HG03439 (cell line): ENCODE measurements at regions not wholly inside any gene's neighbourhood (a gene's known extent, or its start where the extent isn't known, plus 50 kb on each side); places are given as distances from the start of the nearest gene placed in this dataset.

Source experiments
- ATAC-seq: cut with Tn5 transposase; IDR thresholded peaks from one replicate; pipeline ENCODE4 v1.9.1; 2021; ENCODE audit warnings: mild to moderate bottlenecking, moderate library complexity; ENCODE audit not compliant: unreplicated experiment

DNA sequence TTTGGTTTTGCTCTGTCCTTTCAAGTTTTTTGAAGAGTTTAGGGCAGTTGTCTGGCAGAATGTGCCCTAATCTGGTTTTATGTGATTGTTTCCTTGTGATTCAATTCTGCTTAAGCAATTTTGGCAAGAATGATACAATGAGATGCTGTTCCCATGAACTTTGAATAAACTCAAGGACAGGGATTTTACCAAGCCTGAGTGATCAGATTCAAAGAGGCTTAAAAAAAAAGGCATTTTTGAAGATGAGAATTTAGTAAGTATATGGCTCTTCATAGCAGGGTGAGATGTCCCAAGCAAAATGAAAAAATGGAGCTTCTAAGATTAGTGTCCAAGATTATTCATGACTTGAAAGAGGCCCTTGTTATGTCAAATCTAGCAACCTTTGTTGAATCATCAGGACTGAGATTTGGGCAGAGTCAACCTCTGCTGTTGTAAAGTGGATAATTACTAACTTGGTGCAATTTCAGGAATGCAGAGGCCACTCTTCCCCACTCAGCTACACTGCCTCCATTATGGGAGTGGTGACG lies 180.6 kb upstream of the NUDT4 start:
- ATAC-seq = no peak

DNA sequence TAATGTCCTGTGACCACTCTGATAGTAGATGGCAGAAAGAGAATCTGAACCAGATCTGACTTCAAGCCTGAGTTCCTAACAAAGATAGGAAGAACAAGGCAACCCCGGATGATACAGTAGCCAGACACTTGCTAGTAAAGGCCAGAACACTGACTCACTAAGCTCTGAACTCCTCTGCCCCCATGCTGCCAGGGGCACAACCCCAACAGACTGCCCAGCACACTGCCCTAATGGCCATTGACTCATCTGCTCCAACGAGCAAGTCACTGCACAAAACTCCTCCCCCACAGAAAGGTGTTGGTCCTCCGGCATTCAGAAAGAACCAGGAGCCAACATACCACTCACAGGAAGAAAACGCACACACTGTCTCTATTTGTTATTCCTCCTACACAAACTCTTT lies 179.6 kb upstream of the NUDT4 start:
- no peak for ATAC-seq

DNA sequence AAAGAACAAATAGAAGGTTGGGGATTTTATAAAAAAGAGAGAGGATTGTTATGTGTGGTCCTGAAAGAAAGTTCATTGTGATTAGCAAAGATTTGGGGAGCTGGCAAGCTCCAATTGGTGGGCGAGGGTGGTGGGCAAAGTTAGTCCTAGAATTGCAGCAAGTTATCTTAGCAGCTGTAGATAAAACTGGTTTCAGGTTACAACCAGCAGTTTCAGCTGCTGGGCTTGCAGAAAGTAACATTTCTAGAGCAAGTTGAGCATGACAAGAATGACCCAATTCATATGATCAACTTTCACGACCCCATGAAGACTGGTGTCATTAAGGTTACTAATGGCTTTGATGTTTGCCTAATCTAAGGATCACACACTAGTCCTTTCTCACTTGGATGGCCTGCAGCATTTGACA lies 177.9 kb upstream of the NUDT4 start:
- no peak for ATAC-seq

DNA sequence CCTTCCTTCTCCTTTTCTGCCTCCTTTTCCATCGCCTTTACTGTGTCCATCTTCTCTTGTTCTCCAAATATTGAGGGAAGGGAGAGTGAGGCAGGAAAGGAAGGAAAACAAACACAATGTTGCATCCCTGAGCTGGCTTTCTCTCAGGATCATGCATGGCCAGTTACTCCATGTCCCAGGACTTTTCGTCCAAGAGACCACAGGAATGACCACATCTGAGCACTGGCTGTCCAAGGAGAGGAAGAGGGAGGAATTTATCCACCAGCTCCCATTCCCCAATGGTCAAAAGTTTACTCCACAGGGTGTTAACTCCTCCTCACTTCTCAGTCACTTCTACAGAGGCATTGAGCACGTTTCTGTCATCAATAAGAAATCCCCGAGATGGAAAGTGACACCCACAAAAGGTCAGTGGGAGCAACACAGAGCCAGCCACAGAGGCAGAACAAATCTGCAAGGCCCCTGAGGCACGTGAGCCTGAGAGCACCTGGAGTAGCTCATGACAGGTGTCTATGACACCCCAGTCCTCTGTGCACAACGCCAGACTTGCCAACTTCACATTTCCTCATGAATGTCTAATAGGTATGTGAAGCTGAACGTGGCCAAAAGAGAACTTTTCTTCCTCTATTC lies 177.3 kb upstream of the NUDT4 start:
- peak; percentile 72 for ATAC-seq

DNA sequence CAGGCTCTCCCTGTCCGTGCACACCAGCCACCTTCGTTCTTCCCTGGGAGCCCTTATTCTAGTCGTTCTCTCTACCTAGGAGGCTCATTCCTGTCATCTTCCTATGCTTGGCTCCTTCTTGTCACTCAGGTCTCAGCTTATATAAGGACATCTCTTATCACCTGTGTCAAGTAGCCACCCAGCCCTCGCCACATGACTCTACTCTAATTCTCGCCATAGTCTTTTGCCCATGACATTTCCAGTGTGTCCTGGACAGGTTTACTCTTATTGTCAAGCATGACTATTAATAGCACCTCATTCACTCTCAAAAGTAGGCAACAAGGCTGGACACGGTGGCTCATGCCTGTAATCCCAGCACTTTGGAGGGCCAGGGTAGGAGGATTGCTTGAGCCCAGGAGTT lies 175.7 kb upstream of the NUDT4 start:
- ATAC-seq = no peak

DNA sequence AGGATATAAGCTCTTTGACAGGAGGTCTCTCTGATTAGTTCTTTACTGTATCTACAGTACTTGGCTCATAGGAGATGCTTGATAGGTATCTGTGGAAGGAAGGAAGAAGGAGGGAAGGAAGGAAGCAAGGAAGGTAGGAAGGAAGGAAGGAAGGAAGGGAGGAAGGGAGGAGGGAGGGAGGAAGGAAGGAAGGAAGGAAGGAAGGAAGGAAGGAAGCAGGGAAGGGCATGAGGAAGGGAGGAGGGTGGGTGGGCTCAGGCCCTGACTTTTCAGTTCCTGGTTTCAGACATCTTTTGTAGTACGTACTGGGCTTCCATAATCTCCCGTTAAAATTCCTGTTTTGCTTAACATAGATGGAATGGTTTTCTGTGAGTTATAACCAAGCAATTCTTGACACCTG lies 175.0 kb upstream of the NUDT4 start:
- no peak for ATAC-seq

DNA sequence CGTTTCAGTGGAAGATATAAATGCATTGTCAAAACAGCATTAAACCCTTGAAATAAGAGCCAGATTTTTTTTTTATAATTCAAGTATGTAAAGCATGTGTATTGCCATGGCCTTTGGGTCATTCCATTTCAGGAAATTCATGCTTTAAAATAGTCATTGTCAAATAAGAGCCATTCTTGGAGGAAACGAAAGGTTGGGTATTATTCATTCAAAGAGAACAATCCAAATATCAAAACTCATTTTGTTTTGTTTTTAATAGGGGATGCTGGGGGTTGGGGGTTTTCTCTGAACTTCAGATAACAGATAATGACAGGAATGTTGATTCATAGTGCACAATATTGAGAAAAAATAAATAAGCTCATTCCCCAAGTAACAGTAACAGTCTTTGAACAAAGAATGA lies 174.4 kb upstream of the NUDT4 start:
- no peak for ATAC-seq

DNA sequence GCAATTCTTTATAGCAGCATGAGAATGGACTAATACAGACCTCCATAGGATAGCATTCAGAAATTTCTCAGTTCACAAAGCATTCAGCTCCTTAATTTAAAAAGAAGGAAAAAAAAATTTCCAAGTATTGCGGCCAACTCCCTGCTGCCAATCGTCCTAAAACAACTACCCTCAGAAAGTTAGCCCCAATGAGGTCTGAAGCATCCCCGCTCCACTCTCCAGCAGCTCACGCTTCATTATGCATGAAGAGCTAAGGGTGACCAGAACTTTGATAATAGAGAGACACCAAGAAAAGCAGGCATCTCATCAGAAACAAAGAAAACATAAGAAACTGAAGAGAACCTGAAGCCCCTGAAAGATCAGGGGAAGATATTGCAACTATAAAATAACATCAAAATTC lies 172.8 kb upstream of the NUDT4 start:
- ATAC-seq = no peak

DNA sequence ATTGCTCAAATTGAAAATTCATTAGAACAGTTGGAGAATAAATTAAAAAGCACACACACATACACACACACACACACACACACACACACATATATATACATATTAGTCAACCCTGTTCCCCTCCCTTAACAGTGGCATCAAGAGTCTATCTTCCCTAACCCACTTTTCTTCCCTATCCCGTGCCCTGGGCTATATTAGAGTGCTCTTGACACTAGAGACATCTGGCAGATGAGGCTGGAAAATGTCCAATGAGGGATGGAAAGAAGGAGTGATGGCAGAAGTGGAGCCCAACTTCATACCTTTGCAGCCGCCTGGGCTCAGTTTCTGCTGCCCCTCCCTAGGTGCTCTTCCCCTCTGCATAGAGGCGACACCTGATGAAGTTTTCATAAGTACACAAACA lies 172.4 kb upstream of the NUDT4 start:
- ATAC-seq = no peak

DNA sequence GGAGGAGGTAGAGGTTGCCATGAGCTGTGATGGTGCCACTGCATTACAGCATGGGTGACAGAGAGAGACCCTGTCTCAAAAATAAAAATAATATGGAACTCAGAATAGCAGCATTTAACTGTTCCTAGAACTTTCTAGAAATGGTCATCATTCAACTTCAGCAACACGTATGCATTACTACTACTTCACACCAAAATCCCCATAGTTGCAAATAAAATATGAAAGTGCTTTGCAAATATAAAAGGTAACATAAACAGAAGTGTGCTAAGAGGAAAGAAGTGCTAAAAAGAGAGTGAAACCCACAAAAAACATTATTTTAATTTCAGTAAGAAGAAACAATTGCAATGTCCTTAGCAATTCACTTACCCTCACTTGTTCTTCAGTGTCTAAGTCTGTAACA lies 169.7 kb upstream of the NUDT4 start:
- ATAC-seq = peak; percentile 61

DNA sequence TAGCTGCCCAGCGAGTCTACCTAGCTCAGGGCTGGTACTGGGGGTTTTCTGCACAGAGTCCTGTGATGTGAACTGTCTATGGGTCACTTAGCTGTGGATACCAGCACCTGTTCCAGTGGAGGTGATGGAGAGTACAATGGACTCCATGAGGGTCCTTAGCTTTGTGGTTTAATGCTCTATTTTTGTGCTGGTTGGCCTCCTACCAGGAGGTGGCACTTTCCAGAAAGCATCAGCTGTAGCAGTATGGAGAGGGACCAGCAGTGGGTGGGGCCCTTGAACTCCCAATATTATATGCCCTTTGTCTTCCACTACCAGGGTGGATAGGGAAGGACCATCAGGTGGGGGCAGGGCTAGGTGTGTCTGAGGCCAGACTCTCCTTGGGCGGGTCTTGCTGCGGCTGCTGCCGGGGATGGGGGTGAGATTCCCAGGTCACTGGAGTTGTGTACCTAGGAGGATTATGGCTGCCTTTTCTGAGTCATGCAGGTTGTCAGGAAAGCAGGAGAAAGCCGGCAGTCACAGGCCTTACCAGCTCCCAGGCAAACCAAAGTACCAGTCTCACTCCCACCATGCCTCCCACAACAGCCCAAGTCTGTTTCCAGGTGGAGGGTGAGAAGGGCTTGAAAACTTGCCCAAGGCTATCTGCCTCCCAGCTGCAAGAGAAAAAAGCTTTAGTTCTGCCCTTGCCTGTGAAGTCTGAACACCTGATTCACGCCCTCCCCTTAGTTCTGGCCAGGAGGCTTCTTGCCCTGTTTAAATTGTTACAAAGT lies 163.0 kb upstream of the NUDT4 start:
- no peak for ATAC-seq

DNA sequence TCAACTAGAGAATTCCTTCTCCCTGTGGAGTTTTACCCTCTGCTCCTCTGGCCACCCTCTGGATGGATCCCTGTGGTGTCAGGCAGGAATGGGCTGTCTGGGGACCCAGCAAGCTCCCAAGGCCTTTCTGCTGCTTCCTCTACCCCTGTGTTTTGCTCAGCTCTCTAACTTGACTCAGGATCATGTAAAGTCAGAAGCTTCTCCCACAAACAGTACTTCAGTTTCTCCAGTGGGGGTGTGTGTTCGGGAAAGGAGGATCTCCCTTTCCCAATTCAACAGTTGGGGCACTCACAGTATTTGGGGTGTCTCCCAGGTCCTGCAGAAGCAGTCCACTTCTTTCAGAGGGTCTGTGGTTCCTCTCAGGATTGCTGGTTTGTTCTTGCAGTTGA lies 162.4 kb upstream of the NUDT4 start:
- no peak for ATAC-seq

DNA sequence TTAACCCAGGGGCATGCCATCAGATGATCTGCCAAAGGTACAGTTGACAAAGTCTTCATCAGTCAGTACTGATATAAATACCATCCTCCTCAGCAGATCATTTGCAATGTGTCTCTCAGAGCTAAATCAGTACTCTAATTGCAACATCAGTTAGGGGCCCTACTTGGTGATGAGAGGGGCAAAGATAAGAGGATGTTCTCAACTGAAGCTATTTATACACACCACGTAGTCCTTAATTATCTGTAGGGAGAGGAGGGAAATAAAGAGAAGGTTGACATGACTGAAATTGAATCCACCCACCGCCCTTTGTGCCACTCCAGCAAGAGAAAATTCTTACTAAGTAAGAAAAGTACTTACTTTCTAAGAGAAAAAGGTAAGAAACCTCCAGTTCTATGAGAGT lies 157.8 kb upstream of the NUDT4 start:
- ATAC-seq = no peak

DNA sequence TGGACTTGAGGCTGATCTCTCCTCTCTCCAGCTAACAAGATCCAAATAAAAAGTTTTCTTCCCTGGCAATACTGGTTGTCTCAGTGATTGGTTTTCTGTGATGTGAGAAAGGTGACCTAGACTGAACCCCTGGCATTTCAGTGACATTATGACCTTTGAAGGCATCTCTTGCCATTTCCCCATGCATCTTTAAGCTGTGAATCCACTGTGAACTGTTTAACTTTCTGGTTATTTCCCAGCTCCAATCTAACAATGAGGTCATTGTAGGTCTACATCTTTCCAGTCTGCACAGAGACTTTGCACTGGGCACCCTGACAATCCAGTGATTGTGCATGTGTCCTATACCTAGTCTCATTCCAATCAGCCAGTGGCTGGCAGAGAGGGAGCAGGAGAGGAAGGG lies 155.9 kb upstream of the NUDT4 start:
- no peak for ATAC-seq

DNA sequence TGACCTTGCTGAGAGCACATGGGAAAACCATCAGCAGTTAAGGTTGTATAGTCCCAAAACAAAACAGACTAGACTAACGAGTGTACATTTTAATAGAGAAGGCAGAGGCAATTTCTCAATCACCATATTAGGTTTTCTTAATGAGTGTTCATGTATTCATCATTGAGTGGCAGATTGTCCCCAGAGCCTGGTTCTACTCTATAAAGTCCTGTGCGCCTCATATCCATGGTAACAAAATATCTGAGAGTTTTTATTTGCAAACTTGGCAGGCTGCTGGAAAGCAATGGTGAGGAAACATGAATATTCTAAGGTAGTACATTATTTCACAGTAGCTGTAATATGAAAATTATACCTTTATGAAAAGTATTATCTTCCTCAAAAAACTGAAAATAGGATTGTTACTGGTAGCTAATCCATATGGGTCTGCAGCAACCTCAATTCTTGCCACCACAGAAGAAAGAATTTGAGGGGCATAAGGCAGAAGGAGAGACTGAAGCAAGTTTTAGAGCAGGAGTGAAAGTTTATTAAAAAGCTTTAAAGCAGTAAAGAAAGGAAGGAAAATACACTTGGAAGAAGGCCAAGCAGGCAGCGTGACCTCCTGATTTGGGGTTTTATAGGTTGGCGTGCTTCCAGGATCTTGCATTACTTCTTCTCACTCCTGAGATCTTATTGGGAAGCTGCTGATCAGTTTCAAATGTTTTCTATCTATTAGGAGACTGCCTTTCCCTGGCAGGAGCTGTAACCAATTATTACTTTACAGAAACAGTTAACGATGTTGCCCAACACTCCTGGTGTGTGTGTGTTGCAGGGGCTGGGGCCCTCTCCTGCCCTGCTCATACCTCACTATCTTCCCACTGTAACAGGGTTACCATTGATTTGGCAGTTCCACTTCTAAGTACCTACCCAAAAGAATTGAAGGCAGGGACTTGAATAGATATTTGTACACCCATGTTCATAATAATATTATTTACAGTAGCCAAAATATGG lies 154.0 kb upstream of the NUDT4 start:
- ATAC-seq = no peak

DNA sequence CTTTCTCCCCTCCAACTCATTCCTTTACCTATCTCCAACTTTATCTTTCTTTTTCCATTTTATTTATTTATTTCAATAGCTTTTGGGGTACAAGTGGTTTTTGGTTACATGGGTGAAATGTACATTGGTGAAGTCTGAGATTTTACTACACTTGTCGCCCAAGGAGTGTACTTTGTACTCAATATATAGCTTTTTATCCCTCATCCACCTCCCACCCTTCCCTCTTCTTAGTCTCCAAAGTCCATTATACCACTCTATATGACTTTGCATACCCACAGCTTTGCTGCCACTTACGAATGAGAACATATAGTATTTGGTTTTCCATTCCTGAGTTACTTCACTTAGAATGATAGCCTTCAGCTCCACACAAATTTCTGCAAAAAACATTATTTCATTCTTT lies 152.6 kb upstream of the NUDT4 start:
- ATAC-seq = no peak

DNA sequence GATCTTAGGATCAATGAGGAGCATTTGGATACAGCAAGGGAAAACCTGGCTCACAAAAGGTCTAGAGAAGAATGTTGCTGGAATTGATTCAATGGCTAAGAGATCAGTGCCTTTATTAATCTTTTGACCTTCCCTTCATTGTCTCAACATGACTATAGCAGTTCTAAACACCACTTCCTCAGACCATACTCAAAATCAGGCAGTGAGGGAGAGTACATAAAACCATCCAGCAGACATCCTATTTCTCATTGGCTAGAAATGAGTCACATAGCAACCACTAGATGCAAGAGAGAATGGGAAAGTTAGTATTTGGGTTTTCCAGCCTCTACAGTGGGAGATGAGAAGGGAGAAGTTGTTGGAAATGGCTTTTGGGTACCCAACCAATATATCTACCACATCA lies 151.4 kb upstream of the NUDT4 start:
- ATAC-seq = no peak

DNA sequence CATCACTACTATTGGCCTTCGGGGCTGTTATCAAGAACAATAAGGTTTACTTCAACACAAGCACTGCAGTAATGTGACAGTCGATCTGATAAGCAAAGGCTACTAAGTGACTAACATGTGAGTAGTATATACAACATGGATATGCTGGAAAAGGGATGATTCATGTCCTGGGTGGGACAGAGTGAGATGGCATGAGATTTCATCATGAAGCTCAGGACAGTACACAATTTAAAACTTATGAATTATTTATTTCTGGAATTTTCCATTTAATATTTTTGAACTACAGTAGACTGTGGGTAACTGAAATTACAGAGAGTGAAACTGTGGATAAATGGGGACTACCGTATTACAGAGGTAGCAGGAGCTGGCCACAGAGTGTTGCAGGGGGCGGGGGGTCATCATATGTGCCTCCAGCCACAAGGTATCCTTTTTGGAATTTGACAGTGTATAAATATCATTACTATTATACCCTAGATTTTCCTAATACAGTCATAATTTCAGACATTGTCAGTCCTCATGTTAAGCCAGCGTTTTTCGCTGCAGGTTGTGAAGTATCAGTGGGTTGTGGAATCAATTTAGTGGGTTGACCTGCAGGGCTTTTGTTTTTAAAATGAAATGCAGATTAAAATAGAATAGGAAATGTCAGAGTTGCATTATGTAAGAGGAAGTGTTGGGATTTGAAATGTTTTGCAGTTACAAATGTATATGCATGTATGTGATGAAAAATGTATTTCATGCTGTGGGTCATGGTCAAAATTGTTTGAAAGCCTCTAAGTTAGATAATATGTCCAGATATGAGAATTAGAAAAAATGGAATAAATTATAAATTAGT lies 148.0 kb upstream of the NUDT4 start:
- ATAC-seq = no peak

DNA sequence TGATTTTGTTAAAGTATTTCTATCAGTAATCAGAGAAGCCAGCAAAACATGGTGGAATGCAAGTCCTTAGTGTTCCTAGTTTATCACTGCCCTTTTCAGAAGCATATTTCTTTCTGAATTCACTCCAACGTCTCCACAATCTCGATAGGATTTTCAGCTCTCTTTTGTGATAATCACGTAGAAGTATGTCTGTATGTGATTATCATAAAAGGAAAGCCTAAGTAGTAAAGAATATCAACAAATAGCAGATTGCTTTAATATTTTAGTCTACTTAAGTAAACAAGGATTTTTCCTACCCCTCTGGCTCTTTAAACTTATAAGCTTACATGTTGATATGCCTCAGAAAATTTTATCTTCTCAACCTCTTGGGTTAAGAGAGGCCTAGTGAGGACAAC lies 147.4 kb upstream of the NUDT4 start:
- no peak for ATAC-seq

DNA sequence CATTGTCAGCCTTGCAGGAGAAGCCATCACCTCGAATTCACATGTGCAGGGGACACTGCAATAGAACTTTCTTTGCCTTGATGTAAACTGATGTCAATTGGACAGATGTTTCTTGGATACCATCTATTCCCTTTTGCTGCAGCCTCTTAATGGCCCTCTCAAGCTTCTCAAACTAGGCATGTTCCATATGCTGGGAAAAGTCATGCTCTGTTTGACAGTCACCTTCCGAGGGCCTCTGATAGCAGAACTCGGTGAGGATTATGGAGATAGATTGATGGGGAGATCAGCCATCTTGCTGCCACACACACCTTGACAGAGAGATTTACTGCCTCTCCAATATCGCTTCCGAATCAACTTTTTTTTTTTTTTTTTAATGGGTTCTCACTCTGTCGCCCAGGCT lies 145.8 kb upstream of the NUDT4 start:
- no peak for ATAC-seq

DNA sequence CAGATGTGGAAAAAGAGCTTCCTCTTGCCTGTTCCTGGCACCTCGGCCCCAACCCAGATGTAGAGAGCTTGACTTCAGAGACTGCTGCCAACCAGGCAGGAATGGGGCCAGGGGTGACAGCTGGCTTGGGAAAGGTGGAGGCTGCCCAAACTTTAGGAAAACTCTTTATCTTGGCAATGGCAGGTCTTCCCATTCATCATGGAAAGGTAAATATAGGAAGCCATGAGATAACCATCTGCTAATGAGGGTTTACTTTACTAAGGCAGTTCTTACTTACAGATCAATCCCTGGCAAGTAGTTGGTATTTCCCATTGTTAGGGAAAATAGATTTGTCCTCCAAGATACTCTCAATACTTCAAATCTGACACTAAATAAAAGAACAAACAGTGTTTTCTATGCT lies 143.1 kb upstream of the NUDT4 start:
- no peak for ATAC-seq
